Activated T-helper 2 cell treated with anti-CD3 and anti-CD28 coated beads, Interferon-gamma antibody, Interleukin-2, Interleukin-4, amounts not matched to agents 10 μg/mL and 5 μg/mL and 100 μg/mL, durations not matched to agents 14 hours and 24 hours and 36 hours (primary cell): ENCODE measurements at regions not wholly inside any gene's neighbourhood (a gene's known extent, or its start where the extent isn't known, plus 50 kb on each side); places are given as distances from the start of the nearest gene placed in this dataset.

ENCODE experiments used
- DNase-seq: peaks from one replicate; pipeline ENCODE4 v3.0.0; 2021; ENCODE audit warnings: low spot score
- H3K27ac Mint-ChIP-seq: one replicate; pipeline ENCODE4 v1.8.0; 2021; ENCODE audit warnings: mixed read lengths
- H3K27me3 Mint-ChIP-seq: one replicate; pipeline ENCODE4 v1.8.0; 2021; ENCODE audit warnings: low read depth, mixed read lengths
- H3K36me3 Mint-ChIP-seq: one replicate; pipeline ENCODE4 v1.8.0; 2021; ENCODE audit warnings: low read depth, mixed read lengths
- H3K4me1 Mint-ChIP-seq: one replicate; pipeline ENCODE4 v1.8.0; 2021; ENCODE audit warnings: low read depth, mixed read lengths
- H3K4me3 Mint-ChIP-seq: one replicate; pipeline ENCODE4 v1.8.0; 2021; ENCODE audit warnings: low read depth, mild to moderate bottlenecking, moderate library complexity, mixed read lengths
- H3K9me3 Mint-ChIP-seq: one replicate; pipeline ENCODE4 v1.8.0; 2021; ENCODE audit warnings: mixed read lengths
- intact Hi-C: fragments of 100-400 bp; cut with micrococcal nuclease; formaldehyde crosslinking; loops from one replicate; pipeline ENCODE4 v1.15.1; 2023

- DNase-seq: no peak
- H3K4me3 Mint-ChIP-seq: no peak overlapping the region
- intact Hi-C loops: no loop called here
- H3K27ac Mint-ChIP-seq: no peak overlapping the region
- H3K36me3 Mint-ChIP-seq: no peaks in the 10 kb centered on the region
- peaks cover 7% of the 10 kb centered on the region for H3K27me3 Mint-ChIP-seq
- peaks cover 6% of the 10 kb centered on the region for H3K9me3 Mint-ChIP-seq
- no peaks in the 10 kb centered on the region for H3K4me1 Mint-ChIP-seq
These were observed 509.0 kb upstream of the ZMIZ1 start for GRCh38 chr10:78559661-78560340.

- Mint-ChIP-seq H3K27me3 (peaks cover 7% of the 10 kb centered on the region), H3K4me1 (no peaks in the 10 kb centered on the region), H3K36me3 (no peaks in the 10 kb centered on the region)
These were observed 508.5 kb upstream of the ZMIZ1 start for GRCh38 chr10:78560341-78560688.

GRCh38 chr10:78563314-78563713 lies 505.5 kb upstream of the ZMIZ1 start:
- no peaks in the 10 kb centered on the region for H3K9me3 Mint-ChIP-seq
- H3K36me3 Mint-ChIP-seq: no peaks in the 10 kb centered on the region
- H3K4me3 Mint-ChIP-seq: no peak overlapping the region
- peaks cover 6% of the 10 kb centered on the region for H3K27me3 Mint-ChIP-seq
- intact Hi-C loops: no loop called here
- DNase-seq: no peak
- H3K4me1 Mint-ChIP-seq: no peaks in the 10 kb centered on the region
- H3K27ac Mint-ChIP-seq: no peak overlapping the region

More at GRCh38 chr10:78560341-78560688, 508.5 kb upstream of the ZMIZ1 start:
- Mint-ChIP-seq H3K4me3 (no peak overlapping the region), H3K27ac (no peak overlapping the region), H3K9me3 (peaks cover 6% of the 10 kb centered on the region)
- no peak for DNase-seq
- intact Hi-C loops: no loop called here

GRCh38 chr10:78565841-78566240 lies 502.9 kb upstream of the ZMIZ1 start:
- no peak for DNase-seq
- peaks cover 1% of the 10 kb centered on the region for H3K4me1 Mint-ChIP-seq
- peaks cover 4% of the 10 kb centered on the region for H3K27me3 Mint-ChIP-seq
- no peak overlapping the region for H3K4me3 Mint-ChIP-seq
- H3K36me3 Mint-ChIP-seq: no peaks in the 10 kb centered on the region
- intact Hi-C loops: no loop called here
- H3K27ac Mint-ChIP-seq: no peak overlapping the region
- H3K9me3 Mint-ChIP-seq: no peaks in the 10 kb centered on the region

- Mint-ChIP-seq H3K36me3 (no peaks in the 10 kb centered on the region), H3K4me3 (no peak overlapping the region), H3K27ac (no peak overlapping the region), H3K27me3 (peaks cover 4% of the 10 kb centered on the region), H3K9me3 (no peaks in the 10 kb centered on the region), H3K4me1 (peaks cover 1% of the 10 kb centered on the region)
- intact Hi-C loops: no loop called here
- no peak for DNase-seq
These were observed 502.3 kb upstream of the ZMIZ1 start for GRCh38 chr10:78566284-78567111.

GRCh38 chr10:78567680-78568455 lies 500.9 kb upstream of the ZMIZ1 start:
- intact Hi-C loops: no loop called here
- Mint-ChIP-seq H3K27me3 (peaks cover 4% of the 10 kb centered on the region), H3K4me3 (no peak overlapping the region), H3K4me1 (peaks cover 1% of the 10 kb centered on the region), H3K27ac (no peak overlapping the region), H3K36me3 (no peaks in the 10 kb centered on the region), H3K9me3 (no peaks in the 10 kb centered on the region)
- no peak for DNase-seq

GRCh38 chr10:78568620-78569019 lies 500.1 kb upstream of the ZMIZ1 start:
- intact Hi-C loops: no loop called here
- Mint-ChIP-seq H3K27ac (no peak overlapping the region), H3K9me3 (no peaks in the 10 kb centered on the region), H3K4me1 (peaks cover 1% of the 10 kb centered on the region), H3K36me3 (no peaks in the 10 kb centered on the region), H3K27me3 (peaks cover 4% of the 10 kb centered on the region), H3K4me3 (no peak overlapping the region)
- no peak for DNase-seq

- DNase-seq: no peak
- Mint-ChIP-seq H3K9me3 (no peaks in the 10 kb centered on the region), H3K27ac (no peak overlapping the region), H3K36me3 (no peaks in the 10 kb centered on the region), H3K4me1 (peaks cover 5% of the 10 kb centered on the region), H3K4me3 (no peak overlapping the region), H3K27me3 (peaks cover 4% of the 10 kb centered on the region)
- intact Hi-C loops: no loop called here
These were observed 498.0 kb upstream of the ZMIZ1 start for GRCh38 chr10:78570633-78571235.

- Mint-ChIP-seq H3K9me3 (no peaks in the 10 kb centered on the region), H3K27me3 (peaks cover 4% of the 10 kb centered on the region), H3K36me3 (no peaks in the 10 kb centered on the region), H3K27ac (no peak overlapping the region), H3K4me1 (peaks cover 5% of the 10 kb centered on the region), H3K4me3 (no peak overlapping the region)
- intact Hi-C loops: no loop called here
- no peak for DNase-seq
These were observed 497.5 kb upstream of the ZMIZ1 start for GRCh38 chr10:78571286-78571685.

GRCh38 chr10:78571891-78572290 lies 496.9 kb upstream of the ZMIZ1 start:
- Mint-ChIP-seq H3K36me3 (no peaks in the 10 kb centered on the region), H3K9me3 (no peaks in the 10 kb centered on the region), H3K27ac (no peak overlapping the region), H3K4me3 (no peak overlapping the region), H3K4me1 (peaks cover 5% of the 10 kb centered on the region), H3K27me3 (peaks cover 4% of the 10 kb centered on the region)
- intact Hi-C loops: no loop called here
- no peak for DNase-seq

- Mint-ChIP-seq H3K9me3 (no peaks in the 10 kb centered on the region), H3K27ac (no peak overlapping the region), H3K4me1 (peaks cover 5% of the 10 kb centered on the region), H3K36me3 (no peaks in the 10 kb centered on the region), H3K27me3 (no peaks in the 10 kb centered on the region), H3K4me3 (no peak overlapping the region)
- intact Hi-C loops: no loop called here
- DNase-seq: no peak
These were observed 496.2 kb upstream of the ZMIZ1 start for GRCh38 chr10:78572565-78572964.

GRCh38 chr10:78574547-78574946 lies 494.2 kb upstream of the ZMIZ1 start:
- intact Hi-C loops: no loop called here
- Mint-ChIP-seq H3K27ac (no peak overlapping the region), H3K9me3 (no peaks in the 10 kb centered on the region), H3K27me3 (no peaks in the 10 kb centered on the region), H3K36me3 (no peaks in the 10 kb centered on the region), H3K4me3 (no peak overlapping the region), H3K4me1 (peaks cover 17% of the 10 kb centered on the region)
- DNase-seq: no peak
